DOHH2 (cell line): ENCODE measurements at regions not wholly inside any gene's neighbourhood (a gene's known extent, or its start where the extent isn't known, plus 50 kb on each side); places are given as distances from the start of the nearest gene placed in this dataset.

ENCODE experiments used
- H3F3A ChIP-seq: fragments of 200-600 bp; sonication (generic), shearing (Covaris generic); 2 replicates; pipeline ENCODE4 v1.6.0; 2016; ENCODE audit warnings: antibody characterized with exemption, mild to moderate bottlenecking; ENCODE audit not compliant: control insufficient read depth, insufficient read depth
- H3K27ac ChIP-seq: fragments of 200-600 bp; sonication (generic); 2 replicates; pipeline ENCODE4 v1.5.1; 2014; ENCODE audit warnings: low read depth, mild to moderate bottlenecking, low read length, moderate library complexity
- H3K27me3 ChIP-seq: fragments of 200-600 bp; sonication (generic); 2 replicates; pipeline ENCODE4 v1.6.1; 2014; ENCODE audit warnings: mild to moderate bottlenecking, low read length, mixed read lengths; ENCODE audit not compliant: control insufficient read depth
- H3K36me3 ChIP-seq: fragments of 200-600 bp; sonication (generic); 2 replicates; pipeline ENCODE4 v1.6.1; 2014; ENCODE audit warnings: mild to moderate bottlenecking, low read length, moderate library complexity, mixed read lengths; ENCODE audit not compliant: control insufficient read depth
- H3K4me1 ChIP-seq: fragments of 200-600 bp; sonication (generic); 2 replicates; pipeline ENCODE4 v1.6.1; 2014; ENCODE audit warnings: mild to moderate bottlenecking, low read length, mixed read lengths; ENCODE audit not compliant: control insufficient read depth
- H3K4me2 ChIP-seq: fragments of 200-600 bp; sonication (generic); 2 replicates; pipeline ENCODE4 v1.6.0; 2014; ENCODE audit warnings: mild to moderate bottlenecking, low read length, moderate library complexity
- H3K4me3 ChIP-seq: fragments of 200-600 bp; sonication (generic); 2 replicates; pipeline ENCODE4 v1.5.1; 2014; ENCODE audit warnings: mild to moderate bottlenecking, low read length, mixed read lengths
- H3K79me2 ChIP-seq: fragments of 200-600 bp; sonication (generic); 2 replicates; pipeline ENCODE4 v1.6.1; 2014; ENCODE audit warnings: mild to moderate bottlenecking, low read length, mixed read lengths; ENCODE audit not compliant: control insufficient read depth
- H3K9me2 ChIP-seq: fragments of 200-600 bp; sonication (generic); replicated peaks from 2 replicates; pipeline ENCODE4 v1.6.1; 2014; ENCODE audit warnings: mild to moderate bottlenecking, low read length, mixed read lengths; ENCODE audit not compliant: control insufficient read depth
- H3K9me3 ChIP-seq: fragments of 200-600 bp; sonication (generic); 2 replicates; pipeline ENCODE4 v1.6.1; 2014; ENCODE audit warnings: antibody characterized with exemption, low read length, mixed read lengths; ENCODE audit not compliant: control insufficient read depth, insufficient read depth
- H4K20me1 ChIP-seq: fragments of 200-600 bp; sonication (generic); 2 replicates; pipeline ENCODE4 v1.6.0; 2014; ENCODE audit warnings: low read depth, mild to moderate bottlenecking, antibody characterized with exemption, low read length, moderate library complexity; ENCODE audit not compliant: control insufficient read depth, insufficient read depth
- EZH2phosphoT487 ChIP-seq: fragments of 200-600 bp; sonication (generic); IDR thresholded peaks from 2 replicates; pipeline ENCODE4 v1.6.1; 2017; ENCODE audit warnings: borderline replicate concordance, mild to moderate bottlenecking, antibody characterized with exemption, low read length, moderate library complexity, mixed read lengths
- TF ChIP-seq, protein P1 (sequence below): fragments of 200-600 bp; sonication (generic); IDR thresholded peaks from one replicate; pipeline ENCODE4 v1.5.1; 2014; ENCODE audit warnings: antibody characterized with exemption, mild to moderate bottlenecking, low read depth, low read length; ENCODE audit not compliant: poor library complexity, severe bottlenecking

DNA sequence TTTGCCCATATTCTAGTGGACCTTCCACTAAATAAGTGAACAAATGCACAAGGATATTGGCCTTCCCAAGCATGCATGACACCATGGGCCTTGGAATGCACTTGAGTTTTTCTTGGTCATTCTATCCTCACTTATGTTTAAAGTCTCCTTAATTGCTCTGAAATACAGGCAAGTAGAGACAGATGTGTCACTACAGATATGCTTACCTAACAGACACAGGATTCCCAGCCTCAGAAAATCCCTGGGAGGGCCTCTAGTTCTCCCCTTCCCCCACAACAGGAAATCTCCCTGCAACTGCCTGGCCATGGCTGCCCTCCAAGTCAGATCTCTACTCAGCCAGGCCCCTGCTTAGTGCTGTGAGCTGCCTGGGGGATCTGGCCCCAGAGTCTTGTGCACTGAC, 445.2 kb downstream of the IRS1 start:
- no peaks in the 10 kb centered on the region for H3K9me2 ChIP-seq
- H3K36me3 ChIP-seq, result no peaks in the 10 kb centered on the region
- no peaks in the 10 kb centered on the region for H3K4me1 ChIP-seq
- no peaks in the 10 kb centered on the region for H3F3A ChIP-seq
- no peak overlapping the region for H3K4me3 ChIP-seq
- no peaks in the 10 kb centered on the region for H4K20me1 ChIP-seq
- H3K4me2 ChIP-seq, result no peak overlapping the region
- TF ChIP-seq EZH2phosphoT487, result no peak
- TF ChIP-seq, protein P1, sequence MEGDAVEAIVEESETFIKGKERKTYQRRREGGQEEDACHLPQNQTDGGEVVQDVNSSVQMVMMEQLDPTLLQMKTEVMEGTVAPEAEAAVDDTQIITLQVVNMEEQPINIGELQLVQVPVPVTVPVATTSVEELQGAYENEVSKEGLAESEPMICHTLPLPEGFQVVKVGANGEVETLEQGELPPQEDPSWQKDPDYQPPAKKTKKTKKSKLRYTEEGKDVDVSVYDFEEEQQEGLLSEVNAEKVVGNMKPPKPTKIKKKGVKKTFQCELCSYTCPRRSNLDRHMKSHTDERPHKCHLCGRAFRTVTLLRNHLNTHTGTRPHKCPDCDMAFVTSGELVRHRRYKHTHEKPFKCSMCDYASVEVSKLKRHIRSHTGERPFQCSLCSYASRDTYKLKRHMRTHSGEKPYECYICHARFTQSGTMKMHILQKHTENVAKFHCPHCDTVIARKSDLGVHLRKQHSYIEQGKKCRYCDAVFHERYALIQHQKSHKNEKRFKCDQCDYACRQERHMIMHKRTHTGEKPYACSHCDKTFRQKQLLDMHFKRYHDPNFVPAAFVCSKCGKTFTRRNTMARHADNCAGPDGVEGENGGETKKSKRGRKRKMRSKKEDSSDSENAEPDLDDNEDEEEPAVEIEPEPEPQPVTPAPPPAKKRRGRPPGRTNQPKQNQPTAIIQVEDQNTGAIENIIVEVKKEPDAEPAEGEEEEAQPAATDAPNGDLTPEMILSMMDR, result no peak
- no peak overlapping the region for H3K27ac ChIP-seq
- H3K27me3 ChIP-seq, result peaks cover 3% of the 10 kb centered on the region; the same call in 1 of the 2 replicates
- no peaks in the 10 kb centered on the region for H3K79me2 ChIP-seq
- H3K9me3 ChIP-seq, result no peaks in the 10 kb centered on the region

DNA sequence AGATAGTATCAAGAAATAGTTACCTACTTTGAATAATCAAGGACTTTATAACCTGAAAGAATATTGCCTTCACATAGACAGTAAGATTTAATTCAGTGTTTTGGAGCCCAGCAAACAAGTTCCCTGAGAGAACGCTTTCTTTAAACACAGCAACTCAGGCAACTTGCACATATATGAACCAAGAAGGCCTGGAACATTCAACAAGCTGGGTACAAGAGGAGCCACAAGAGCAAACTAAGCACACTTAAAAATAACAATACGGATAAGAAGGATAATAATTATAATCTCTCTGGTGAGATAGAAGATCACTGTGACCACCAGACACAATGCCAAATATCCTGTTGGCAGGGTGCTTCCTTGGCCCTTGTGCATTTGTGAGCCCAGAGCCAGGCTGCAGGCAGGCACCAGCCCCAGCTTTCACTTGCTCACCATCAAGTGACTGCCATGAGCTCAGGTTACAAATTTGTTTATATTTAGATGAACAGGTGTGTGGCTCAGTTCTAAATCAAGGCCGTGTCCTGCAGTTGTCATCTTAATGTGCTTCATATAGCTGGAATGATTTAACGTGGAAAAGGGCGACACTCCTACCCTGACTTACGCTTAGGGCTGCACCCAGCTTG, 446.6 kb downstream of the IRS1 start:
- Histone ChIP-seq H3K36me3 (no peaks in the 10 kb centered on the region), H3K4me2 (no peak overlapping the region), H3K27ac (no peak overlapping the region)

DNA sequence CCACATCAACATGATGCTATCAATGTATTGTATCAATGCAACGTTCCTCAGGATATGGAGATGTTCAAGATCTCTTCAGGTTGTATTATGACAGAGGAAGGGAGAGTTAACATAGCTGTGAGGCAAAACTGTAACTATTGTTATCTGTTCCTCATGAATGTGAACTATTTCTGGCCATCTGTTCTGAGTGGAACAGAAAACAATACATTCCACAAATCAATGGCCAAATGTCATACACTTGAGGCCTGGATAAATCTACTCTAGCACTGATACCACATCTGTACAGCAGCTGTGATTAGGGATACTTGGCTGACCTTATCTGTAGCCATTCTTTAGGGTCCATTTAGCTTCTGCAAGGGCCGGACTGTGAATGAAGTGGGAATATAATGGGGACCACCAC, 447.9 kb downstream of the IRS1 start:
- Histone ChIP-seq H3K4me2 (no peak overlapping the region), H3K79me2 (no peaks in the 10 kb centered on the region), H4K20me1 (no peaks in the 10 kb centered on the region), H3K9me2 (no peaks in the 10 kb centered on the region), H3K36me3 (no peaks in the 10 kb centered on the region), H3K27me3 (no peaks in the 10 kb centered on the region), H3K4me1 (no peaks in the 10 kb centered on the region), H3K4me3 (no peak overlapping the region), H3K9me3 (no peaks in the 10 kb centered on the region), H3F3A (no peaks in the 10 kb centered on the region), H3K27ac (no peak overlapping the region)
- TF ChIP-seq, protein P1, result no peak
- TF ChIP-seq EZH2phosphoT487, result no peak

More for the DNA sequence above, 446.6 kb downstream of the IRS1 start:
- TF ChIP-seq, protein P1, result no peak
- TF ChIP-seq EZH2phosphoT487, result no peak
- Histone ChIP-seq H3K79me2 (no peaks in the 10 kb centered on the region), H4K20me1 (no peaks in the 10 kb centered on the region), H3K27me3 (peaks cover 1% of the 10 kb centered on the region; the same call in 1 of the 2 replicates), H3K9me2 (no peaks in the 10 kb centered on the region), H3K9me3 (no peaks in the 10 kb centered on the region), H3K4me3 (no peak overlapping the region), H3F3A (no peaks in the 10 kb centered on the region), H3K4me1 (no peaks in the 10 kb centered on the region)
